ENCODE measurements at regions not wholly inside any gene's neighbourhood (a gene's known extent, or its start where the extent isn't known, plus 50 kb on each side); places are given as distances from the start of the nearest gene placed in this dataset.

DNA sequence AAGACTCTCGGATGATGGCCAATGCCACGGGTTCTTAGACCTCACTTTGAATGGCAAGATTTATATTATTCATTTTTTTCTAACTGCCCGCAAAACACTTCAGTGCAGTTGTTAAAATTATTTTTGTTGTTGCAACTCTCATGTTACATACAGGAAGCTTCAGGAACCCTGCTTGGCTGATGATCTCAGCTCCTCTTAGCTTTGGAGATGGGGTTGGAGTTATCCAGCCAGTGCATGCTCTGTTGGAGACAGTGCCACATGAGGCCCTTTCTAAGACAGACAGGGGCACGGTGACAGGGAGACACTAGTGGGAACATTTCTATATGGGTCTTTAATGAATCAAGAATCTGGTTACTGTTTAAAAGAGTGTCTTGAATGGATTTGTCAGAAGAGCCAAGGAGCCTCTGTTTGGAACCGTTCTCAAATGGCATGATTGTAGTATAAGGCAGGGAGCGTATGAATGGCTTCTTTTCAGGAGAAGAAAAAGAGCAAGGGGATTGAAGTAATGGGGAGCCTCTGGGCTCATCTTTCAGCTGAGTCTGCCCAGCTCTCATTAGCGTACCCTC, 61.9 kb upstream of the ENPP6 start:
- no peak for TF ChIP-seq SP1 (CRISPR knock-in tag; IDR thresholded peaks at IDR 0.05)
- no peak for TF ChIP-seq EZH2 (IDR thresholded peaks at IDR 0.05; ENCODE audit: borderline replicate concordance, low read depth, low read length)
- TF ChIP-seq POLR2AphosphoS5 (IDR thresholded peaks at IDR 0.05; ENCODE audit: control insufficient read depth, insufficient read depth, low read depth, low read length) = no peak

Measured in K562 (cell line).